ENCODE measurements at regions not wholly inside any gene's neighbourhood (a gene's known extent, or its start where the extent isn't known, plus 50 kb on each side); places are given as distances from the start of the nearest gene placed in this dataset.

DNA sequence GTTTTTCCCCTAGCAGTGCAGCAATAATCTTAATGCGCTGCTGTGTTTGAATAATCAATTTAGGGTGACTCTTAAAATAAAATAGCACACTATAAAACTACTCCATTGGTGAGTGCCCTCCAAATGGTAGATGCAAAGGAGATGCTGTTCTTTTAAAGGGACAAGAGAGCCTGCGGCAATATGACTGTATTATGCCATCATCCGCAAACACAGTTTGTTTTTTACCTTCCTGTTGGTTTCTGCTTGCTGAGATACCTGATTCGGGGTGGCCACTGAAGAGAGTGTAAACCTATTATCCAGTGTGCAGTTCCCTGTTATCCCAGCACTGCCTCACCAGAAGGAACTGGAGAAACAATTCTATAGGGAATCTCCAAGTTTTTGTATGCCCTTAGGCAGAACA is 523.1 kb upstream of the TGFBR2 start:
- no peak overlapping the region for H3K4ac ChIP-seq (ENCODE audit: low read depth, low read length)
- no peaks in the 10 kb centered on the region for H3K4me1 ChIP-seq (ENCODE audit: control insufficient read depth, insufficient read depth, low read length)
- ATAC-seq (ENCODE audit: low read depth) (no peak), DNase-seq (no peak)
- H3K27ac ChIP-seq (ENCODE audit: insufficient read depth, low read length) = no peak overlapping the region
- dilution Hi-C loops (cut with HindIII; ENCODE audit: low sequenced_read_pairs, unreplicated experiment) = no loop called here
- no peak overlapping the region for H2BK120ac ChIP-seq (ENCODE audit: low read depth, low read length)
- no peak overlapping the region for H2AK5ac ChIP-seq (ENCODE audit: low read depth, low read length)
- no peak overlapping the region for H2AFZ ChIP-seq (replicated peaks; ENCODE audit: low read length, poor library complexity)
- no peaks in the 10 kb centered on the region for H3K9me3 ChIP-seq (ENCODE audit: control insufficient read depth, insufficient read depth, low read length)
- TF ChIP-seq RAD21 (IDR thresholded peaks at IDR 0.05; ENCODE audit: low read length) (no peak), CEBPB (IDR thresholded peaks at IDR 0.05; ENCODE audit: low read depth, low read length) (no peak), BHLHE40 (IDR thresholded peaks at IDR 0.05; ENCODE audit: low read depth, low read length) (no peak), CHD1 (IDR thresholded peaks at IDR 0.05; ENCODE audit: low read depth, low read length) (no peak), MXI1 (IDR thresholded peaks at IDR 0.05; ENCODE audit: borderline replicate concordance, low read depth, low read length) (no peak), RCOR1 (IDR thresholded peaks at IDR 0.05; ENCODE audit: insufficient replicate concordance, low read length) (no peak)
- H2BK5ac ChIP-seq (ENCODE audit: low read depth, low read length, poor library complexity, severe bottlenecking) = no peak overlapping the region
- intact Hi-C loops (cut with micrococcal nuclease) = no loop called here
- no peak overlapping the region for H2BK15ac ChIP-seq (ENCODE audit: low read depth, low read length)
- H2BK20ac ChIP-seq (ENCODE audit: low read depth, low read length) = no peak overlapping the region
- no peak overlapping the region for H3K9ac ChIP-seq (ENCODE audit: low read depth, low read length)
- H3K4me2 ChIP-seq (ENCODE audit: low read depth, low read length) = no peak overlapping the region
- BruUV-seq (replicated peaks) = no TSS peak
- CTCF ChIA-PET = interaction anchor here (1.4 kb wide), 1 partner anchor 8 kb away, joined by 3 read pairs; no protein-coding TSS in a partner anchor
- no peaks in the 10 kb centered on the region for H3K27me3 ChIP-seq (ENCODE audit: control insufficient read depth, insufficient read depth, low read length)
- H3K36me3 ChIP-seq (ENCODE audit: control insufficient read depth, insufficient read depth, low read length) = no peaks in the 10 kb centered on the region
- no peaks in the 10 kb centered on the region for H3K79me1 ChIP-seq (ENCODE audit: low read depth in 1 of 2, low read length in 2 of 2)
- no peak overlapping the region for H3K14ac ChIP-seq (replicated peaks; ENCODE audit: low read depth, low read length)
- no peak overlapping the region for H4K8ac ChIP-seq (ENCODE audit: low read depth in 2 of 2, low read length in 2 of 2)
- H3K23ac ChIP-seq (ENCODE audit: low read depth, low read length) = no peak overlapping the region
- WGBS, 2 experiments (ENCODE audit: extremely low coverage in 2 of 2, insufficient read length in 1 of 2) = no CpG with 5 or more reads among the region's 4 CpGs
- POLR2A ChIA-PET (ENCODE audit: unreplicated experiment) = no interaction called here
- no peak overlapping the region for H3K18ac ChIP-seq (ENCODE audit: low read depth, low read length)
- no peak overlapping the region for H3K56ac ChIP-seq (ENCODE audit: extremely low read depth, insufficient read depth, low read length)
- peaks cover 3% of the 10 kb centered on the region; the same call in 1 of the 2 replicates for H3K9me1 ChIP-seq (ENCODE audit: insufficient read depth, low read length)
- no peak overlapping the region for H3K4me3 ChIP-seq (ENCODE audit: insufficient read depth, low read depth, low read length)
- no peak overlapping the region for H2AK9ac ChIP-seq (replicated peaks; ENCODE audit: low read depth, low read length, poor library complexity)
- H4K20me1 ChIP-seq (ENCODE audit: insufficient read depth, low read length) = no peaks in the 10 kb centered on the region
- in situ Hi-C loops (cut with MboI; ENCODE audit: low sequenced_read_pairs) = no loop called here
- no peak overlapping the region for H4K91ac ChIP-seq (ENCODE audit: insufficient read depth, low read depth, low read length)
- H4K5ac ChIP-seq (ENCODE audit: low read depth, low read length) = no peak overlapping the region

Data from IMR-90 (cell line).